Right lobe of liver (tissue), 6 donors: ENCODE measurements at regions not wholly inside any gene's neighbourhood (a gene's known extent, or its start where the extent isn't known, plus 50 kb on each side); places are given as distances from the start of the nearest gene placed in this dataset.

Experiments used
- ATAC-seq, 4 donors: fragments of 200-7000 bp; cut with Tn5 transposase; one replicate each; pipeline ENCODE4 v1.9.1; 2020; ENCODE audit warnings: mild to moderate bottlenecking in 4 of 4, moderate library complexity in 4 of 4
- DNase-seq, 3 donors: peaks; one replicate each; pipeline ENCODE4 v3.0.0-alpha.2; 2020
- H3K27ac ChIP-seq, 3 donors: fragments of 200-600 bp; one replicate each; pipeline ENCODE4 v1.8.0; 2022
- H3K27me3 ChIP-seq, 2 donors: fragments of 200-600 bp; one replicate each; pipeline ENCODE4 v1.8.0; 2022
- H3K36me3 ChIP-seq, 4 donors: fragments of 200-600 bp; sonication (generic) in 1 of 4; one replicate each; pipeline versions ENCODE4 v1.5.1 to v1.8.0; 2017 to 2022; ENCODE audit warnings: control low read depth in 1 of 4
- H3K4me1 ChIP-seq, 4 donors: fragments of 200-600 bp; sonication (generic) in 1 of 4; one replicate each; pipeline versions ENCODE4 v1.5.1 to v1.8.0; 2017 to 2022; ENCODE audit warnings: control low read depth in 1 of 4
- H3K4me3 ChIP-seq, 3 donors: fragments of 200-600 bp; one replicate each; pipeline ENCODE4 v1.8.0; 2022
- H3K9me3 ChIP-seq, 4 donors: fragments of 200-600 bp; sonication (generic) in 1 of 4; one replicate each; pipeline versions ENCODE4 v1.5.1 to v1.8.0; 2017 to 2022; ENCODE audit warnings: control low read depth in 1 of 4
- CTCF ChIP-seq, 4 donors: fragments of 200-600 bp in 3 of 4; fragments of 450-650 bp in 1 of 4; IDR thresholded peaks; one replicate each; pipeline versions ENCODE4 v1.5.1 to v1.8.0; 2016 to 2022; ENCODE audit warnings: antibody characterized with exemption in 4 of 4, mild to moderate bottlenecking in 2 of 4
- POLR2A ChIP-seq: fragments of 450-650 bp; IDR thresholded peaks from one replicate; pipeline ENCODE4 v1.6.1; 2017; ENCODE audit warnings: antibody characterized with exemption, mild to moderate bottlenecking
- WGBS: methylation state at CpG from one replicate; pipeline ENCODE4 v1.1.6; 2018; ENCODE audit warnings: low coverage, low lambda C conversion rate; ENCODE audit not compliant: insufficient coverage; ENCODE audit errors: missing lambda C conversion rate; 5-methylcytosine and 5-hydroxymethylcytosine counted together
- intact Hi-C, 2 donors: fragments of 100-400 bp; cut with DNase I; formaldehyde crosslinking; loops; one replicate each; pipeline versions ENCODE4 v1.11.2 to v1.14.1; 2022
- donor health status: DM: no; HTN: yes; CAD: no.
- donor health status: DM: no; HTN: no; CAD: no.
- donor health status: DM: no; HTN: no; CAD: no.
- donor health status: DM: no; HTN: yes; CAD: no.
- donor health status: DM: no; HTN: yes; CAD: no.

GRCh38 chr21:15515908-15516307 lies 213.9 kb upstream of the USP25 start:
- H3K4me3 ChIP-seq: no peak overlapping the region
- no peaks in the 10 kb centered on the region for H3K27me3 ChIP-seq
- intact Hi-C loops: no loop called here
- 56% methylated on average over 2 of the region's 2 CpGs for WGBS
- H3K9me3 ChIP-seq: no peaks in the 10 kb centered on the region
- no peaks in the 10 kb centered on the region for H3K36me3 ChIP-seq
- no peak for DNase-seq
- no peak overlapping the region for H3K27ac ChIP-seq
- no peak for ATAC-seq
- peaks cover 0 to 20% (median 3%) of the 10 kb centered on the region in 4 donors for H3K4me1 ChIP-seq
- TF ChIP-seq CTCF (IDR thresholded peaks at IDR 0.05): no peak
- TF ChIP-seq POLR2A: no peak

- DNase-seq: no peak
- Histone ChIP-seq H3K36me3 (no peaks in the 10 kb centered on the region), H3K4me1 (peaks cover 0 to 20% (median 3%) of the 10 kb centered on the region in 4 donors), H3K27ac (no peak overlapping the region), H3K9me3 (no peaks in the 10 kb centered on the region), H3K4me3 (no peak overlapping the region), H3K27me3 (no peaks in the 10 kb centered on the region)
- no peak for ATAC-seq
- TF ChIP-seq CTCF (IDR thresholded peaks at IDR 0.05) (no peak), POLR2A (no peak)
- intact Hi-C loops: no loop called here
Observed at GRCh38 chr21:15517394-15517793, 212.4 kb upstream of the USP25 start.

- H3K27me3 ChIP-seq: no peaks in the 10 kb centered on the region
- H3K9me3 ChIP-seq: no peaks in the 10 kb centered on the region
- H3K4me3 ChIP-seq: no peak overlapping the region
- H3K27ac ChIP-seq: no peak overlapping the region
- DNase-seq (no peak), ATAC-seq (peak in 3 of 4 donors; percentile 30 to 43 (median 37))
- intact Hi-C loops: no loop called here
- no peak for TF ChIP-seq POLR2A
- TF ChIP-seq CTCF (IDR thresholded peaks at IDR 0.05): peak in 3 of 4 donors; percentile 21 to 34 (median 25)
- no peaks in the 10 kb centered on the region for H3K36me3 ChIP-seq
- H3K4me1 ChIP-seq: no peaks in the 10 kb centered on the region
- 71% methylated on average over 2 of the region's 4 CpGs for WGBS
Observed at GRCh38 chr21:15520811-15521643, 208.8 kb upstream of the USP25 start.

GRCh38 chr21:15521644-15522001 lies 208.2 kb upstream of the USP25 start:
- TF ChIP-seq CTCF (IDR thresholded peaks at IDR 0.05) (no peak), POLR2A (no peak)
- ATAC-seq: no peak
- no peaks in the 10 kb centered on the region for H3K9me3 ChIP-seq
- no peak overlapping the region for H3K27ac ChIP-seq
- no peak for DNase-seq
- H3K27me3 ChIP-seq: no peaks in the 10 kb centered on the region
- WGBS: 92% methylated on average over 2 of the region's 5 CpGs
- intact Hi-C loops: no loop called here
- H3K4me1 ChIP-seq: no peaks in the 10 kb centered on the region
- H3K4me3 ChIP-seq: no peak overlapping the region
- no peaks in the 10 kb centered on the region for H3K36me3 ChIP-seq
